ENCODE measurements at regions not wholly inside any gene's neighbourhood (a gene's known extent, or its start where the extent isn't known, plus 50 kb on each side); places are given as distances from the start of the nearest gene placed in this dataset.

- POLR2A ChIA-PET = no interaction called here
- Histone ChIP-seq H3K9me3 (no peaks in the 10 kb centered on the region), H3K27me3 (ENCODE audit: insufficient read depth) (peaks cover 32% of the 10 kb centered on the region; the same call in 1 of the 2 replicates), H3K9ac (no peak overlapping the region), H2AFZ (ENCODE audit: low read depth) (no peak overlapping the region), H3K4me3 (ENCODE audit: low read depth in 2 of 2, low read length in 1 of 2) (no peak overlapping the region), H3K4me2 (no peak overlapping the region), H3F3A (replicated peaks; ENCODE audit: insufficient read depth) (no peaks in the 10 kb centered on the region), H3K79me2 (ENCODE audit: insufficient read depth) (no peaks in the 10 kb centered on the region), H3K9me2 (no peaks in the 10 kb centered on the region), H4K20me1 (ENCODE audit: insufficient read depth) (no peaks in the 10 kb centered on the region), H3K4me1 (ENCODE audit: control insufficient read depth in 1 of 2, insufficient read depth in 2 of 2, low read depth in 1 of 2, low read length in 1 of 2) (no peaks in the 10 kb centered on the region), H3K36me3 (replicated peaks in 1 of 2; ENCODE audit: control insufficient read depth in 1 of 2, insufficient read depth in 2 of 2, low read length in 1 of 2) (no peaks in the 10 kb centered on the region), H3K27ac (ENCODE audit: low read depth in 2 of 2, low read length in 1 of 2) (no peak overlapping the region)
- WGBS (ENCODE audit: low lambda C conversion rate) = 49% methylated on average over 22 of the region's 24 CpGs
- no peak for TF ChIP-seq TEAD4 (IDR thresholded peaks at IDR 0.05; ENCODE audit: borderline replicate concordance, insufficient read depth)
- TF ChIP-seq RAD21 (IDR thresholded peaks at IDR 0.05; ENCODE audit: low read length) = no peak
- no peak for TF ChIP-seq TAF1 (IDR thresholded peaks at IDR 0.05; ENCODE audit: borderline replicate concordance, low read depth, low read length)
- no peak for TF ChIP-seq GABPA (IDR thresholded peaks at IDR 0.05; ENCODE audit: low read depth)
- no peak for TF ChIP-seq RFX5 (IDR thresholded peaks at IDR 0.05; ENCODE audit: low read length)
- TF ChIP-seq RCOR1 (IDR thresholded peaks at IDR 0.05; ENCODE audit: low read length) = no peak
- no peak for TF ChIP-seq FOSL2 (IDR thresholded peaks at IDR 0.05; ENCODE audit: borderline replicate concordance, low read depth)
- TF ChIP-seq PBX3 (IDR thresholded peaks at IDR 0.05) = no peak
- no peak for TF ChIP-seq POLR2AphosphoS5 (IDR thresholded peaks at IDR 0.05; ENCODE audit: low read depth, low read length)
- no peak for TF ChIP-seq SMC3 (IDR thresholded peaks at IDR 0.05; ENCODE audit: low read depth, low read length)
- no peak for TF ChIP-seq GATA2 (CRISPR knock-in tag; IDR thresholded peaks at IDR 0.05)
- TF ChIP-seq MEF2A (IDR thresholded peaks at IDR 0.05; ENCODE audit: borderline replicate concordance, low read depth) = no peak
- no peak for DNase-seq
- CTCF ChIA-PET = no interaction called here
Measured at GRCh38 chrX:40360557-40360956, 220.2 kb upstream of the ATP6AP2 start.

DNA sequence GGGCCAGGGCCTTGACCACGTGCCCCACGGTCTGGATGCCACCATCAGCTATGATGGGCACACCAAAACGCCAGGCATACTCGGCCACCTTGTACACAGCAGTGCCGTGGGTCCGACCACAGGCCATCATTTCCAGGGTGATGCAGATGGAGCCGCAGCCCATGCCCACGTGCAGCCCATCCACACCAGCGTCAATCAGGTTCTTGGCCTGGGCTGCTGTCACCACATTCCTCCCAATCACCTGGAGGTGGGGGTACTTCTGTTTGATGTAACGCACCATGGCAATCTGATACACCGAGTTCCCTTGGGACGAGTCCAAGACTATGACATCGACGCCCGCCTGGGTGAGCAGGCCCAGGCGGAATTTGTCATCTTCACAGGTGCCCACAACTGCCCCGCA is 221.2 kb upstream of the ATP6AP2 start:
- POLR2A ChIA-PET = no interaction called here
- no peaks in the 10 kb centered on the region for H3K4me1 ChIP-seq (ENCODE audit: control insufficient read depth in 1 of 2, insufficient read depth in 2 of 2, low read depth in 1 of 2, low read length in 1 of 2)
- no peak overlapping the region for H3K4me2 ChIP-seq
- no peak overlapping the region for H3K27ac ChIP-seq (ENCODE audit: low read depth in 2 of 2, low read length in 1 of 2)
- H3K9me3 ChIP-seq = no peaks in the 10 kb centered on the region
- DNase-seq = no peak
- no peak overlapping the region for H3K9ac ChIP-seq
- no peaks in the 10 kb centered on the region for H3K36me3 ChIP-seq (replicated peaks in 1 of 2; ENCODE audit: control insufficient read depth in 1 of 2, insufficient read depth in 2 of 2, low read length in 1 of 2)
- peaks cover 35% of the 10 kb centered on the region; the same call in 1 of the 2 replicates for H3K27me3 ChIP-seq (ENCODE audit: insufficient read depth)
- no peaks in the 10 kb centered on the region for H3F3A ChIP-seq (replicated peaks; ENCODE audit: insufficient read depth)
- no peaks in the 10 kb centered on the region for H3K9me2 ChIP-seq
- 51% methylated on average over 10 of the region's 17 CpGs for WGBS (ENCODE audit: low lambda C conversion rate)
- H3K79me2 ChIP-seq (ENCODE audit: insufficient read depth) = no peaks in the 10 kb centered on the region
- H4K20me1 ChIP-seq (ENCODE audit: insufficient read depth) = no peaks in the 10 kb centered on the region
- H2AFZ ChIP-seq (ENCODE audit: low read depth) = no peak overlapping the region
- no peak overlapping the region for H3K4me3 ChIP-seq (ENCODE audit: low read depth in 2 of 2, low read length in 1 of 2)
- CTCF ChIA-PET = no interaction called here
- no peak for TF ChIP-seq EZH2phosphoT487 (IDR thresholded peaks at IDR 0.05; ENCODE audit: borderline replicate concordance, low read depth)
- TF ChIP-seq RFX5 (IDR thresholded peaks at IDR 0.05; ENCODE audit: low read length) = no peak
- no peak for TF ChIP-seq REST (IDR thresholded peaks at IDR 0.05; ENCODE audit: low read depth, low read length)
- TF ChIP-seq JUND (IDR thresholded peaks at IDR 0.05) = no peak
- TF ChIP-seq CHD2 (IDR thresholded peaks at IDR 0.05; ENCODE audit: low read length, partially characterized antibody) = no peak
- TF ChIP-seq GABPA (IDR thresholded peaks at IDR 0.05; ENCODE audit: low read depth) = no peak
- TF ChIP-seq FOSL2 (IDR thresholded peaks at IDR 0.05; ENCODE audit: borderline replicate concordance, low read depth) = no peak
- no peak for TF ChIP-seq ZBTB33 (IDR thresholded peaks at IDR 0.05; ENCODE audit: borderline replicate concordance, low read depth)
- no peak for TF ChIP-seq USF1 (IDR thresholded peaks at IDR 0.05; ENCODE audit: borderline replicate concordance, low read depth)
- TF ChIP-seq SMC3 (IDR thresholded peaks at IDR 0.05; ENCODE audit: low read depth, low read length) = no peak
- no peak for TF ChIP-seq ELF1 (IDR thresholded peaks at IDR 0.05)
- TF ChIP-seq RAD21 (IDR thresholded peaks at IDR 0.05; ENCODE audit: low read length) = no peak
- TF ChIP-seq, protein P1, sequence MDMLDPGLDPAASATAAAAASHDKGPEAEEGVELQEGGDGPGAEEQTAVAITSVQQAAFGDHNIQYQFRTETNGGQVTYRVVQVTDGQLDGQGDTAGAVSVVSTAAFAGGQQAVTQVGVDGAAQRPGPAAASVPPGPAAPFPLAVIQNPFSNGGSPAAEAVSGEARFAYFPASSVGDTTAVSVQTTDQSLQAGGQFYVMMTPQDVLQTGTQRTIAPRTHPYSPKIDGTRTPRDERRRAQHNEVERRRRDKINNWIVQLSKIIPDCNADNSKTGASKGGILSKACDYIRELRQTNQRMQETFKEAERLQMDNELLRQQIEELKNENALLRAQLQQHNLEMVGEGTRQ (IDR thresholded peaks at IDR 0.05; ENCODE audit: borderline replicate concordance, low read depth, low read length) = no peak
- no peak for TF ChIP-seq TEAD4 (IDR thresholded peaks at IDR 0.05; ENCODE audit: borderline replicate concordance, insufficient read depth)
- TF ChIP-seq YY1 (IDR thresholded peaks at IDR 0.05; ENCODE audit: low read depth) = no peak

Data from SK-N-SH (cell line).